Lower leg skin (tissue), 3 donors: ENCODE measurements at regions not wholly inside any gene's neighbourhood (a gene's known extent, or its start where the extent isn't known, plus 50 kb on each side); places are given as distances from the start of the nearest gene placed in this dataset.

ENCODE experiments used
- CTCF ChIP-seq, 3 donors: fragments of 450-650 bp; IDR thresholded peaks; one replicate each; pipeline ENCODE4 v1.5.1; 2016; ENCODE audit warnings: antibody characterized with exemption in 3 of 3, mild to moderate bottlenecking in 3 of 3, moderate library complexity in 2 of 3
- POLR2A ChIP-seq, 2 donors: fragments of 450-650 bp; IDR thresholded peaks; one replicate each; pipeline ENCODE4 v1.6.1; 2016 to 2017; ENCODE audit warnings: antibody characterized with exemption in 2 of 2, mild to moderate bottlenecking in 1 of 2, moderate library complexity in 1 of 2

- TF ChIP-seq CTCF (IDR thresholded peaks at IDR 0.05) (no peak), POLR2A (IDR thresholded peaks at IDR 0.05) (no peak)
These were observed 492.6 kb downstream of the RFC3 start for GRCh38 chr13:34310539-34310938.
